GM13977 (cell line): ENCODE measurements at regions not wholly inside any gene's neighbourhood (a gene's known extent, or its start where the extent isn't known, plus 50 kb on each side); places are given as distances from the start of the nearest gene placed in this dataset.
A peak's percentile ranks its signal among the peaks of the same experiment; 100 is the strongest.
"Not testable (repeated sequence)": the region's sequence is repeated elsewhere in the genome, so short reads cannot be mapped to it uniquely, and the experiment has no call there.

Experiments
- DNase-seq: peaks from one replicate; pipeline ENCODE4 v3.0.0; 2012; ENCODE audit warnings: low spot score
- in situ Hi-C: fragments of 300-500 bp; cut with MboI; formaldehyde crosslinking; loops from one replicate; pipeline ENCODE4 v1.12.0; 2022; ENCODE audit warnings: low sequenced_read_pairs, low pct_unique_long_range_greater_than_20kb, mixed read lengths, inconsistent platforms; ENCODE audit not compliant: unreplicated experiment
- TF ChIP-seq, protein P1 (sequence below): IDR thresholded peaks from 2 replicates; pipeline ENCODE4 v1.5.1; 2012; ENCODE audit warnings: mild to moderate bottlenecking, control low read depth; ENCODE audit not compliant: insufficient read depth; ENCODE audit errors: extremely low read depth, missing control alignments

DNA sequence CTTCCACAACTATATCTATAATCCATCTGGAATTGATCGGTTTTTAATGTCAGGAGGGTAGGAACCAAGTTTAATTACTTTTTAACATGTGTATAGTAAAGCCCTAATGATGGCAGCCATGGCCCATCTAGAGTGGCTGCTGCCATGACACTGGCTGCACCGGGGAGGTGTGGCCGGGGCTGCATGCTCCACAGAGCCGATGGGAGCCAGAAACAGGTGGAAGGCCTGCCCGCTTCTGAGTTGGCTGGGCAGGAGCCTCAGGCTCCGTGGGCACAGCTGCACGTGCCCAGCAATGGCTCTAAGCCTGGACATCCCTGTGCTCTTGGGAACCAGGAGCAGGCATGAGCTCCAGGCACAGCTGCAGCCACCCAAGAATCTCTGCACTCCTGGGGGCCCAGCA, 73.0 kb downstream of the GBP6 start:
- TF ChIP-seq, protein P1, sequence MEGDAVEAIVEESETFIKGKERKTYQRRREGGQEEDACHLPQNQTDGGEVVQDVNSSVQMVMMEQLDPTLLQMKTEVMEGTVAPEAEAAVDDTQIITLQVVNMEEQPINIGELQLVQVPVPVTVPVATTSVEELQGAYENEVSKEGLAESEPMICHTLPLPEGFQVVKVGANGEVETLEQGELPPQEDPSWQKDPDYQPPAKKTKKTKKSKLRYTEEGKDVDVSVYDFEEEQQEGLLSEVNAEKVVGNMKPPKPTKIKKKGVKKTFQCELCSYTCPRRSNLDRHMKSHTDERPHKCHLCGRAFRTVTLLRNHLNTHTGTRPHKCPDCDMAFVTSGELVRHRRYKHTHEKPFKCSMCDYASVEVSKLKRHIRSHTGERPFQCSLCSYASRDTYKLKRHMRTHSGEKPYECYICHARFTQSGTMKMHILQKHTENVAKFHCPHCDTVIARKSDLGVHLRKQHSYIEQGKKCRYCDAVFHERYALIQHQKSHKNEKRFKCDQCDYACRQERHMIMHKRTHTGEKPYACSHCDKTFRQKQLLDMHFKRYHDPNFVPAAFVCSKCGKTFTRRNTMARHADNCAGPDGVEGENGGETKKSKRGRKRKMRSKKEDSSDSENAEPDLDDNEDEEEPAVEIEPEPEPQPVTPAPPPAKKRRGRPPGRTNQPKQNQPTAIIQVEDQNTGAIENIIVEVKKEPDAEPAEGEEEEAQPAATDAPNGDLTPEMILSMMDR, result no peak
- in situ Hi-C loops, result no loop called here
- DNase-seq, result no peak

DNA sequence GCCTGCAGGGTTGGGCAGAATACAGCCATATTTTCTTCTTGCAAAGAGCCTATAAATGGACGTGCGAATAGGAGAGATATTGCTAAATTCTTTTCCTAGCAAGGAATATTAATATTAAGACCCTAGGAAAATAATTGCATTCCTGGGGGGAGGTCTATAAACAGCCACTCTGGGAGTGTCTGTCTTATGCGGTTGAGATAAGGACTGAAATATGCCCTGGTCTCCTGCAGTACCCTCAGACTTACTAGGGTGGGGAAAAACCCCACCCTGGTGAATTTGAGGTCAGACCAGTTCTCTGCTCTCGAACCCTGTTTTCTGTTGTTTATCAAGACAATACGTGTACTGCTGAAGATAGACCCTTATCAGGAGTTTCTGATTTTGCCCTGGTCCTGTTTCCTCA, 74.4 kb downstream of the GBP6 start:
- in situ Hi-C loops, result not testable (repeated sequence)

DNA sequence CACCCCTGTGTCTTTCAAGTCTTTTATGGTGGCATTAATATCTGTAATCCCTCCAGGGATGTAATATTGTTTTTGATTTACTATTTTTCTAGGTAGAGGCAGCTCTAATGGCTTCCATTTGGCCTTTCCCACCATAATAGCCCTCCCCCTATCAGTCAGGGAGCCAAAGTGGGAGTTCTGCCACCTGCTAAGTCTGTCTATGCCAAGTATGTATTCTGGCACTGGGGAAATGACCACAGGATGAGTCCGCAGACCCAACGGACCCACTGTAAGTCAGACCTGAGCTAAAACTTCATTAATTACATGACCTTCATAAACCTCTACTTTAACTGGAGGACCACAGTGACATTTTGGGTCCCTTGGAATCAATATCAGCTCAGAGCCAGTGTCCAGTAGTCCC, 77.1 kb downstream of the GBP6 start:
- TF ChIP-seq, protein P1, result no peak
- in situ Hi-C loops, result no loop called here
- no peak for DNase-seq

More for the DNA sequence above, 74.4 kb downstream of the GBP6 start:
- DNase-seq, result not testable (repeated sequence)

DNA sequence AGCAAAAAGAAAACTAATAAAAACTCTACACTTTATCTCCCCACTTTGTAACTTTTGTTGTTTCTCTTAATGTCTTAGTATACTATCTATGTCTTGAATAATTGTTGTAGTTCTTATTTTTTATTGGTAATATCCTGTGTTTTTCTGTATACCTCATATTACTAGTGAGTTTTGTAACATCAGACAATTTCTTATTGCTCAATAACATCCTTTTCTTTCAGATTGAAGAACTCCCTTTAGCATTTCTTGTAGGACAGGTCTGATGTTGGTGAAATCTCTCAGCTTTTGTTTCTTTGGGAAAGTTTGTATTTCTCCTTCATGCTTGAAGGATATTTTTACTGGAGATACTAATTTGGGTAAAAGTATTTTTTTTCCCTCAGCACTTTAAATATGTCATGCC, 79.8 kb upstream of the LRRC8B start:
- TF ChIP-seq, protein P1, result no peak

DNA sequence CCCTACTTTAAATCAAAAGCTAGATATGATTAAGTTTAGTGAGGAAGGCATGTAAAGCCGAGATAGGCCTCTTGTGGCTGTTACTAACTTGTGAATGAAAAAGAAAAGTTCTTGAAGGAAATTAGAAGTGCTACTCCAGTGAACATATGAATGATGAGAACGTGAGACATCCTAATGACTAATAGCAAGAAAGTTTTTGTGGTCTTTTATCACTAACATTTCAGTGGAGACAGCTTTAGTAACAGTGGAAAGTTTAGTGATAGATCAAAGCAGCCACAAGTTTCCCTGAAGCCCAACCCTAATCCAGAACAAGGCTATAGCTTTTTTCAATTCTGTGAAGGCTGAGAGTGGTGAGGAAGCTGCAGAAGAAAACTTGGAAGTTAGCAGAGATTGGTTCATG, 73.6 kb upstream of the LRRC8B start:
- DNase-seq, result peak; percentile 23
- TF ChIP-seq, protein P1, result no peak
- in situ Hi-C loops, result loop anchor here (25.0 kb wide), 1 partner anchor 364 kb away; no protein-coding TSS in a partner anchor

More for the DNA sequence above, 79.8 kb upstream of the LRRC8B start:
- no peak for DNase-seq
- in situ Hi-C loops, result no loop called here

DNA sequence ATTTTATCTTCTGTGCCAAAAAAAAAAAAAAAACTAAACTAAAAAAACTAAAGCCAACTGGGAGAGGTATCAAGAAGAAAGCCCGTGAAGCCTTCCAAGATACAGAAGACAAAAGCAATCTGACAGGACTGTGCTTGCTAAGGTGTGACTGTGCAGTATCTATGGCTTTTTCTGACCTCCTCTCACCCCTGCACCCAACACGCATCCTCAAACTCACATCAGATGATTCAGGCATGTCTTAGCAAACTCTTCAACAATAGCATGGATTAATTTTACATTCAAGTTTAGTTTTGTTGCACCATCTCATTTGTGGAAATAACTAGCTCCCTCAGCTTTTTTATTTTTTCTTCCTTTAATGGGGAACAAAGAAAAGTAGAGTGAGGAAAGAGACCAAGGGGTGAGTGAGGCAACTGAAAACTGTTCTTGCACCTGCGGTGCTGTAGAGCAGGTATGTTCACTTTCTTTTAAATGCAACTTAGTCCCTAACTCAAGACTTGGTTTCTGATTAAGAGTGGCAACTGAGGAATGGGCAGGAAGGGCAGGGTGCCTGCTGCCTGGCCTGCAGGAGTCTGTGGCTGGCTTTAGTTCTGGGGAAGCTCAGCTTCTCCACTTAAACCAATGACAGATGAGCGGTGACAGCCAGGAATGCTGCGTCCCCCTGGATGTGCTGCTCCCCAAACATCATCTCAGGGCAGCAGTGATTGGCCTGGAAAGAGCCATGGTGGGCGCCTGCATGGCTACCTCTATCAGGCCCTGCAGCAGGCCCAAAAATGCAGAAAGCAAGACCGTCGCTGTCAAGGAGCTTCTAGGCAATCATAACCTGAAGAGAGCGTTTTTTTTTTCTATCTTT, 71.3 kb upstream of the LRRC8B start:
- in situ Hi-C loops, result loop anchor here (25.0 kb wide), 1 partner anchor 366 kb away; no protein-coding TSS in a partner anchor
- TF ChIP-seq, protein P1, result no peak
- DNase-seq, result no peak

DNA sequence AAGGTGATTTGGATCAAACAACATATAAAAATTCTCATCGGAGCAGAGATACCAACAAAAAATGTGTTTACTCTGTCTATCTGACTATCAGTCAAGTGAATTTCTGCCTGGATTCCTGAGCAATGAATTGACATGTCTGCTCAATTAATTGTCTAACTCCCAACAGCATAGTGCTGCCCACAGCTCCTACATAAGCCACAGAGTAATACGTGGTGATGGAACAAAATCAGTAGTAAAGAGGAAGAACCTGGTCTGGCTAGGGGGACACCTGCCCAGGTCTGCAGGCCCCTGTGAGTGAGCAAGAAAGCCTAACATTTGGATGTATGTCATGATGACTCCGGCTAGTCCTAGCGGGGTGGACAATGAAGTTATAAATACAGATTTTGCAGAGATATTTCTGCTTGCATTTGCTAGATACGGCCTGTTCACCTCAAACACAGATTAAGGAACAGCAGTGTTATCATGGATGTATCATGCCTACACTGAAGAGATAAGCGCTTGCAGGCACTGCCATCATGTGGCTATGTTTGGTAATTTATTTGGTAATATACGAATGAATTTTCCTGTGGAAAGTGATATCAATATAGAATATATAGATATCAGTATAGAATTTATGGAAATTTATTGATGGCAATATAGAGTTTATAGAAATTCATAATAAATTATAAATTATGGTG, 69.6 kb upstream of the LRRC8B start:
- peak; percentile 38 for DNase-seq
- TF ChIP-seq, protein P1, result peak; percentile 62
- in situ Hi-C loops, result loop anchor here (25.0 kb wide), 1 partner anchor 368 kb away; no protein-coding TSS in a partner anchor
